ENCODE measurements at regions not wholly inside any gene's neighbourhood (a gene's known extent, or its start where the extent isn't known, plus 50 kb on each side); places are given as distances from the start of the nearest gene placed in this dataset.

DNA sequence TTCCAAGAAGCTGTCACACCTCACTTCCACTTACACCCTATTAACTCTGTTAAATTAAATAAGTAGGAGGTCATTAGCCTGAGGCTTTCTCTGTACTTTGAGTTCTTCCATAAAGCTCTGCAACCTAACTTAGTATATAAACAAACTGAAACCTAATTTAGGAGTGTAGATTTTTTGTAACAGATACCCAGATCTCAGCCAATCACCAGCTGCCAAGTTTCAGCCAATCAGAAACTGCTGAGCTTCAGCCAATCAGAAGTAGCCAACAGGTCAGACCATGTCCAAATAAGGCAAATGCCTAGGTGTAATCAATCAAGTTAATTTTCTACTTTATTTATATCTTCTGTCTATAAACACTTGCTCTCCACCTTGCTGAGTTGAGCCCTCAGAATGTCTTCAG, 142.7 kb upstream of the SULF2 start:
- TF ChIP-seq POLR2AphosphoS5 (IDR thresholded peaks at IDR 0.05; ENCODE audit: low read depth, low read length) (no peak), POLR2A (IDR thresholded peaks at IDR 0.05; ENCODE audit: low read depth, low read length) (no peak), TAF1 (IDR thresholded peaks at IDR 0.05; ENCODE audit: low read depth, low read length) (no peak), SPI1 (IDR thresholded peaks at IDR 0.05; ENCODE audit: low read depth, low read length) (no peak), PAX5 (IDR thresholded peaks at IDR 0.05; ENCODE audit: insufficient read depth, low read length, severe bottlenecking) (no peak)
